HepG2 (cell line): ENCODE measurements at regions not wholly inside any gene's neighbourhood (a gene's known extent, or its start where the extent isn't known, plus 50 kb on each side); places are given as distances from the start of the nearest gene placed in this dataset.
A peak's percentile ranks its signal among the peaks of the same experiment; 100 is the strongest.

Experiments
- ATAC-seq: fragments of 200-7000 bp; cut with Tn5 transposase; 3 replicates; pipeline ENCODE4 v1.9.1; 2020; ENCODE audit warnings: mild to moderate bottlenecking, moderate library complexity
- BruUV-seq: library from RNA; stranded (reverse); fragments of 400-500 nt; replicated peaks from 2 replicates; lab custom pipeline; 2021; lab: Mats Ljungman, UMichigan
- CTCF ChIA-PET: fragments of 300-600 bp; formaldehyde crosslinking; extraction: SDS; loops from one replicate; lab custom pipeline; 2021; ENCODE audit warnings: low total read pairs, inconsistent platforms, low intra/inter-chr PET ratio; lab: Yijun Ruan, JAX
- POLR2A ChIA-PET: fragments of 350-600 bp; sonication (Branson Sonifier 250); formaldehyde crosslinking; loops from one replicate; lab custom pipeline; 2020; ENCODE audit warnings: antibody characterized with exemption, inconsistent platforms; lab: Yijun Ruan, JAX
- DNase-seq: peaks from one replicate; pipeline ENCODE4 v3.0.0-alpha.2; 2015; ENCODE audit warnings: low spot score
- FAIRE-seq: peaks from 3 replicates; lab custom pipeline; 2011; peaks lifted over from hg19 to GRCh38; lab: Jason Lieb, UNC
- H2AFZ ChIP-seq: one replicate; pipeline ENCODE4 v1.6.1; 2011; ENCODE audit warnings: low read length, inconsistent platforms
- H3K27ac ChIP-seq: fragments of 300-600 bp; 3 replicates; pipeline ENCODE4 v1.8.0; 2011; ENCODE audit warnings: mixed run types, mild to moderate bottlenecking, mixed read lengths, low read length, inconsistent platforms; ENCODE audit not compliant: insufficient read depth; ENCODE audit errors: extremely low read length
- H3K27me3 ChIP-seq, 2 experiments: fragments of 200-600 bp in 1 of 2; 2 replicates in 1 of 2; 3 replicates in 1 of 2; pipeline versions ENCODE4 v1.6.0 to v1.8.0; 2011; ENCODE audit warnings: low read length in 2 of 2, mild to moderate bottlenecking in 2 of 2, moderate library complexity in 2 of 2, inconsistent platforms in 1 of 2; ENCODE audit not compliant: insufficient read depth in 2 of 2, control insufficient read depth in 1 of 2
- H3K36me3 ChIP-seq, 2 experiments: fragments of 200-600 bp in 1 of 2; replicated peaks in 1 of 2; 2 replicates in 1 of 2; 3 replicates in 1 of 2; pipeline versions ENCODE4 v1.5.1 to v1.8.0; 2011; ENCODE audit warnings: low read length in 2 of 2, inconsistent platforms in 1 of 2; ENCODE audit not compliant: insufficient read depth in 2 of 2, control insufficient read depth in 1 of 2
- H3K4me1 ChIP-seq: 2 replicates; pipeline ENCODE4 v1.5.1; 2012; ENCODE audit warnings: low read length, inconsistent platforms; ENCODE audit not compliant: insufficient read depth
- H3K4me2 ChIP-seq: 2 replicates; pipeline ENCODE4 v1.6.0; 2011; ENCODE audit warnings: low read depth, low read length, inconsistent platforms
- H3K4me3 ChIP-seq, 3 experiments: fragments of 200-600 bp in 1 of 3; sonication (generic), shearing (Covaris generic) in 1 of 3; replicated peaks in 1 of 3; 2 replicates each; pipeline ENCODE4 v1.5.1; 2011 to 2016; ENCODE audit warnings: low read length in 3 of 3, inconsistent platforms in 2 of 3, low read depth in 2 of 3, mild to moderate bottlenecking in 2 of 3, control low read depth in 1 of 3, mixed read lengths in 1 of 3; ENCODE audit not compliant: insufficient read depth in 1 of 3
- H3K79me2 ChIP-seq: one replicate; pipeline ENCODE4 v1.6.1; 2011; ENCODE audit warnings: low read length, inconsistent platforms; ENCODE audit not compliant: insufficient read depth
- H3K9ac ChIP-seq: 2 replicates; pipeline ENCODE4 v1.6.0; 2011; ENCODE audit warnings: mild to moderate bottlenecking, low read depth, low read length, inconsistent platforms; ENCODE audit not compliant: insufficient read depth
- H3K9me3 ChIP-seq: 2 replicates; pipeline ENCODE4 v1.5.1; 2012; ENCODE audit warnings: mild to moderate bottlenecking, low read length
- H4K20me1 ChIP-seq: 2 replicates; pipeline ENCODE4 v1.6.0; 2011; ENCODE audit warnings: inconsistent platforms, mild to moderate bottlenecking, low read length, moderate library complexity; ENCODE audit not compliant: insufficient read depth
- ATF7 ChIP-seq, 2 experiments: fragments of 450-650 bp in 1 of 2; sonication (generic) in 1 of 2; formaldehyde crosslinking in 1 of 2; IDR thresholded peaks; 2 replicates each; pipeline versions ENCODE4 v1.4.0 to v1.6.1; 2016 to 2020; ENCODE audit warnings: antibody characterized with exemption in 1 of 2, mild to moderate bottlenecking in 1 of 2, missing genetic modification reagents in 1 of 2
- LCORL ChIP-seq, 2 experiments: fragments of 450-650 bp in 1 of 2; sonication (generic) in 1 of 2; formaldehyde crosslinking in 1 of 2; IDR thresholded peaks; 2 replicates each; pipeline versions ENCODE4 v1.5.0 to v1.6.1; 2017 to 2020; ENCODE audit warnings: antibody characterized with exemption in 1 of 2, missing genetic modification reagents in 1 of 2
- NR2F1 ChIP-seq, 2 experiments: fragments of 450-650 bp in 1 of 2; formaldehyde crosslinking in 1 of 2; IDR thresholded peaks; 2 replicates each; pipeline versions ENCODE4 v1.5.0 to v1.6.1; 2016 to 2020; ENCODE audit warnings: mild to moderate bottlenecking in 1 of 2, missing compliant biosample characterization in 1 of 2, missing genetic modification reagents in 1 of 2, moderate library complexity in 1 of 2
- NR2F6 ChIP-seq, 2 experiments: IDR thresholded peaks; 2 replicates each; pipeline ENCODE4 v1.6.1; 2016; ENCODE audit warnings: antibody characterized with exemption in 1 of 2, mild to moderate bottlenecking in 1 of 2
- PAWR ChIP-seq: sonication (generic); formaldehyde crosslinking; IDR thresholded peaks from 2 replicates; pipeline ENCODE4 v1.4.0; 2020; ENCODE audit warnings: missing genetic modification reagents, mild to moderate bottlenecking, borderline replicate concordance
- RARA ChIP-seq: IDR thresholded peaks from 2 replicates; pipeline ENCODE4 v1.6.1; 2016; ENCODE audit warnings: missing genetic modification reagents, missing compliant biosample characterization
- RBAK ChIP-seq: sonication (generic); formaldehyde crosslinking; IDR thresholded peaks from 2 replicates; pipeline ENCODE4 v1.5.1; 2020; ENCODE audit warnings: mild to moderate bottlenecking, missing genetic modification reagents
- RXRB ChIP-seq: IDR thresholded peaks from 2 replicates; pipeline ENCODE4 v1.6.1; 2016; ENCODE audit warnings: borderline replicate concordance, missing genetic modification reagents, missing compliant biosample characterization
- SOX13 ChIP-seq, 3 experiments: fragments of 450-650 bp in 1 of 3; sonication (generic) in 1 of 3; formaldehyde crosslinking in 1 of 3; IDR thresholded peaks in 2 of 3; conservative IDR thresholded peaks in 1 of 3; 2 replicates each; pipeline versions ENCODE4 v1.5.0 to v1.6.1; 2016 to 2020; ENCODE audit warnings: antibody characterized with exemption in 1 of 3, mild to moderate bottlenecking in 1 of 3, missing compliant biosample characterization in 1 of 3, missing genetic modification reagents in 1 of 3, moderate library complexity in 1 of 3
- ZBTB7B ChIP-seq: sonication (generic); formaldehyde crosslinking; IDR thresholded peaks from 2 replicates; pipeline ENCODE4 v1.4.0; 2020; ENCODE audit warnings: missing genetic modification reagents
- WGBS: methylation state at CpG from one replicate; pipeline ENCODE4 v1.1.6; 2017; ENCODE audit warnings: low lambda C conversion rate; 5-methylcytosine and 5-hydroxymethylcytosine counted together
- in situ Hi-C: cut with HindIII; loops from 2 replicates; pipeline ENCODE4 v1.10.0; 2017; ENCODE audit warnings: low pct_unique_long_range_greater_than_20kb; ENCODE audit not compliant: extremely low pct_ligation_motif_present
- intact Hi-C: fragments of 100-400 bp; cut with micrococcal nuclease; formaldehyde crosslinking; loops from one replicate; pipeline ENCODE4 v1.10.0; 2022; ENCODE audit not compliant: unreplicated experiment
- TF ChIP-seq, protein P1 (sequence below): sonication (generic); formaldehyde crosslinking; IDR thresholded peaks from 2 replicates; pipeline ENCODE4 v1.4.0; 2020; ENCODE audit warnings: missing genetic modification reagents

DNA sequence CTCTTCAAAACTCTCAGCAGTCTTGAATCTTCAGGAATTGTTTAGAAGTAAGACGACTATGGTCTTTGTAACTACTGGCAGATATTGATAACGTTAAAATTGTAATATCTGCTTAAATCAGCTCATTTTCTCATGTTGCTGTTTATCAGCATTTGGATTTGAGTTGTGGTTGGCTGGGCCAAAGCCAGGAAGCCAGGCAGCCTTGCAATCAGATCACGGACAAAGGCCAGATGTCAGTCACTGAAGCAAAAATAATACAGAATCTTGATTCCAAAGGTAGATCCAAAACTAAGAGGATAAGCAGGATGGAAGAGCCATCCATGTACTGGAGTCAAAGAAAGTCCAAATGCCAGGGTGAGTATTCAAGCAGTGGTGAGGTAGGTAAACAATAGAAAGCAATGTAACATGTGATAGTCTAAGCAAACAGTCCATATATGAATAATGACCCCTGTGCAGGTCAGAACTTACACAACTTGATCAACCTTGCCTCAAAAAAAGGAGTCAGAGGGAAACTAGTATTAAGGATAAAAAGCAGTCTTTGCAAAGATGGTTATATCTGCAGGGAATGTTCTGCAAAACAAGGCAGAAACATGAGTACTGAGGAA lies 95.8 kb upstream of the RAP1B start (continued):
- TF ChIP-seq ATF7 (IDR thresholded peaks at IDR 0.05) (no peak), ATF7 (CRISPR knock-in tag; IDR thresholded peaks at IDR 0.05) (no peak), LCORL (IDR thresholded peaks at IDR 0.05) (no peak), LCORL (CRISPR knock-in tag; IDR thresholded peaks at IDR 0.05) (0 out of 2 replicates have a peak, but pooled peaks have one; percentile 32), ZBTB7B (no peak), NR2F1 (CRISPR knock-in tag; IDR thresholded peaks at IDR 0.05) (peak in 1 of 2 experiments; percentile 44; a peak in 1 of 4 replicates), SOX13 (IDR thresholded peaks at IDR 0.05) (no peak), SOX13 (CRISPR knock-in tag; conservative IDR thresholded peaks at IDR 0.05 in 1 of 2, IDR thresholded peaks at IDR 0.05 in 1 of 2) (peak in 1 of 2 experiments; percentile 57; a peak in 2 of 4 replicates), RARA (peak; percentile 72; the same call in 1 of the 2 replicates), RBAK (CRISPR knock-in tag) (no peak), NR2F6 (IDR thresholded peaks at IDR 0.05) (peak; percentile 25; the same call in 1 of the 2 replicates), NR2F6 (CRISPR knock-in tag; IDR thresholded peaks at IDR 0.05) (peak; percentile 32; the same call in 1 of the 2 replicates), RXRB (CRISPR knock-in tag) (0 out of 2 replicates have a peak, but pooled peaks have one; percentile 22)
- TF ChIP-seq, protein P1, sequence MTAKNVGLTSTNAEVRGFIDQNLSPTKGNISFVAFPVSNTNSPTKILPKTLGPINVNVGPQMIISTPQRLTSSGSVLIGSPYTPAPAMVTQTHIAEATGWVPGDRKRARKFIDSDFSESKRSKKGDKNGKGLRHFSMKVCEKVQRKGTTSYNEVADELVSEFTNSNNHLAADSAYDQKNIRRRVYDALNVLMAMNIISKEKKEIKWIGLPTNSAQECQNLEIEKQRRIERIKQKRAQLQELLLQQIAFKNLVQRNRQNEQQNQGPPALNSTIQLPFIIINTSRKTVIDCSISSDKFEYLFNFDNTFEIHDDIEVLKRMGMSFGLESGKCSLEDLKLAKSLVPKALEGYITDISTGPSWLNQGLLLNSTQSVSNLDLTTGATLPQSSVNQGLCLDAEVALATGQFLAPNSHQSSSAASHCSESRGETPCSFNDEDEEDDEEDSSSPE (CRISPR knock-in tag) = no peak

DNA sequence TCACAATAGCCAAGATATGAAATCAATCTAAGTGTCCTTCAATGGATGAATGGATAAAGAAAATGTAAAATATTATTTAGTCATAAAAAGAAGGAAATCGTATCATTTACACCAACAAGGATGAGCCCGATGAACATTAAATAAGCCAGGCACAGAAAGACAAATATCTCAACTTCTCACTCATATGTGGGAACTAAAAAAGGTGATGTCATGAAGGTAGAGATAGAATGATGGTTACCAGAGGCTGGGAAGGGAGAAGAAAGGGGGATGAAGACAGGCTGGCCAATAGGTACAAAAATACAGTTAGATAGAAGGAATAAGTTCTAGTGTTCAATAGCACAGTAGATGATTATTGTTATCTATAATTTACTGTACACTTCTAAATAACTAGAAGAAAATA lies 94.9 kb upstream of the RAP1B start:
- 86% methylated on average over 2 of the region's 2 CpGs for WGBS
- no peak overlapping the region for H3K9ac ChIP-seq
- no peaks in the 10 kb centered on the region for H3K9me3 ChIP-seq
- intact Hi-C loops = no loop called here
- DNase-seq (no peak), FAIRE-seq (no peak), ATAC-seq (no peak)
- H3K4me2 ChIP-seq = no peak overlapping the region
- peaks cover 11% of the 10 kb centered on the region for H3K4me1 ChIP-seq
- no peak overlapping the region for H3K4me3 ChIP-seq
- H3K79me2 ChIP-seq = no peaks in the 10 kb centered on the region
- no TSS peak for BruUV-seq
- TF ChIP-seq PAWR (no peak), ATF7 (IDR thresholded peaks at IDR 0.05) (peak; percentile 66), ATF7 (CRISPR knock-in tag; IDR thresholded peaks at IDR 0.05) (no peak)
- in situ Hi-C loops = no loop called here
- H4K20me1 ChIP-seq = no peaks in the 10 kb centered on the region
- ChIA-PET CTCF (no interaction called here), POLR2A (no interaction called here)
- H2AFZ ChIP-seq = no peak overlapping the region
- no peak overlapping the region for H3K27ac ChIP-seq
- H3K27me3 ChIP-seq = no peaks in the 10 kb centered on the region
- H3K36me3 ChIP-seq = no peaks in the 10 kb centered on the region
